Endodermal cell (in vitro differentiated cells): ENCODE measurements at regions not wholly inside any gene's neighbourhood (a gene's known extent, or its start where the extent isn't known, plus 50 kb on each side); places are given as distances from the start of the nearest gene placed in this dataset.
"Not testable (repeated sequence)": the region's sequence is repeated elsewhere in the genome, so short reads cannot be mapped to it uniquely, and the experiment has no call there.

Experiments used
- DNase-seq: peaks from one replicate; pipeline ENCODE4 v3.0.0-alpha.2; 2017
- H3K27ac ChIP-seq: 2 replicates; pipeline ENCODE4 v1.5.1; 2013; ENCODE audit warnings: mild to moderate bottlenecking, low read depth, low read length, moderate library complexity
- H3K27me3 ChIP-seq: 2 replicates; pipeline ENCODE4 v1.6.1; 2013; ENCODE audit warnings: mild to moderate bottlenecking, low read length, moderate library complexity; ENCODE audit not compliant: insufficient read depth, control insufficient read depth, poor library complexity, severe bottlenecking
- H3K36me3 ChIP-seq: 2 replicates; pipeline ENCODE4 v1.7.0; 2013; ENCODE audit warnings: mild to moderate bottlenecking, low read length, moderate library complexity; ENCODE audit not compliant: control insufficient read depth, insufficient read depth
- H3K4me1 ChIP-seq: one replicate; pipeline ENCODE4 v1.7.0; 2013; ENCODE audit warnings: low read length; ENCODE audit not compliant: control insufficient read depth, insufficient read depth
- H3K4me3 ChIP-seq: 2 replicates; pipeline ENCODE4 v1.5.1; 2013; ENCODE audit warnings: mild to moderate bottlenecking, low read length, moderate library complexity
- H3K9ac ChIP-seq: 2 replicates; pipeline ENCODE4 v1.6.1; 2013; ENCODE audit warnings: mild to moderate bottlenecking, low read length, moderate library complexity; ENCODE audit not compliant: poor library complexity, severe bottlenecking; ENCODE audit errors: extremely low read depth
- H3K9me3 ChIP-seq: 2 replicates; pipeline ENCODE4 v1.6.1; 2013; ENCODE audit warnings: mild to moderate bottlenecking, low read length, moderate library complexity; ENCODE audit not compliant: control insufficient read depth
- H3K27ac Mint-ChIP-seq: 2 replicates; pipeline ENCODE4 v1.8.0; 2020; ENCODE audit warnings: mixed read lengths
- H3K27me3 Mint-ChIP-seq: 2 replicates; pipeline ENCODE4 v1.8.0; 2021; ENCODE audit warnings: mild to moderate bottlenecking, mixed read lengths; ENCODE audit not compliant: insufficient read depth
- H3K36me3 Mint-ChIP-seq: 2 replicates; pipeline ENCODE4 v1.8.0; 2020; ENCODE audit warnings: low read depth, mixed read lengths
- H3K4me1 Mint-ChIP-seq: 2 replicates; pipeline ENCODE4 v1.8.0; 2020; ENCODE audit warnings: mixed read lengths
- H3K4me3 Mint-ChIP-seq: 2 replicates; pipeline ENCODE4 v1.8.0; 2020; ENCODE audit warnings: mild to moderate bottlenecking, moderate library complexity, mixed read lengths
- H3K9me3 Mint-ChIP-seq: 2 replicates; pipeline ENCODE4 v1.8.0; 2020; ENCODE audit warnings: mild to moderate bottlenecking, mixed read lengths
- WGBS, 2 experiments: methylation state at CpG; one replicate each; pipeline versions ENCODE4 v1.1.5 to v1.1.7; 2013; ENCODE audit warnings: missing lambda C conversion rate in 2 of 2, mixed read lengths in 1 of 2; ENCODE audit not compliant: insufficient coverage in 1 of 2, insufficient read length in 1 of 2; 5-methylcytosine and 5-hydroxymethylcytosine counted together
- TF ChIP-seq, protein P1 (sequence below): fragments of 200-600 bp; sonication (generic); conservative IDR thresholded peaks from 2 replicates; pipeline ENCODE4 v1.5.0; 2021; ENCODE audit warnings: antibody characterized with exemption, mild to moderate bottlenecking

DNA sequence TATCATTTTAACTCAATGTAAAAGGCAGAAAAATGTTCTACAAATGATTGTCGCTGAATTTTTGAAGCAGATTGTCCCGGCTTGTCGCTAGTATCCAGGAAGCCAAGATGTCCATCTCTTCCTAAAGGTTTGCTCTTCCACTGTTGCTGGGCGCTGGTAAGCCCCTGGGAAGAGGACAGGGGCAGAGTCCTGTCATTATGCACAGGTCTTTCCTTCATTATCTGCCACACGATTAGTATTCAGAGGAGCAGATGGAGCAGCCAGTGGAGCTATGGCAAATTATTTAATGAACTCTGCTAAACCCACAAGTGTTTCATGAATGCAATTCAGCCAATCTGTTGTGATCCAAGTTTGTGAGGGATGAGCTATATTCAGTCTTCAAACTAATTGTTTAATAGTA is 499.1 kb upstream of the NRP1 start:
- Histone ChIP-seq H3K36me3 (no peaks in the 10 kb centered on the region), H3K27ac (no peak overlapping the region), H3K27me3 (no peaks in the 10 kb centered on the region), H3K4me3 (no peak overlapping the region), H3K9me3 (no peaks in the 10 kb centered on the region), H3K9ac (no peak overlapping the region), H3K4me1 (no peaks in the 10 kb centered on the region)
- H3K4me3 Mint-ChIP-seq: no peak overlapping the region
- H3K4me1 Mint-ChIP-seq: no peaks in the 10 kb centered on the region
- 94 to 95% methylated on average over 5 of the region's 5 CpGs for WGBS, 2 experiments
- no peaks in the 10 kb centered on the region for H3K27me3 Mint-ChIP-seq
- peaks cover 3% of the 10 kb centered on the region for H3K9me3 Mint-ChIP-seq
- H3K27ac Mint-ChIP-seq: no peak overlapping the region
- DNase-seq: no peak
- no peaks in the 10 kb centered on the region for H3K36me3 Mint-ChIP-seq
- TF ChIP-seq, protein P1, sequence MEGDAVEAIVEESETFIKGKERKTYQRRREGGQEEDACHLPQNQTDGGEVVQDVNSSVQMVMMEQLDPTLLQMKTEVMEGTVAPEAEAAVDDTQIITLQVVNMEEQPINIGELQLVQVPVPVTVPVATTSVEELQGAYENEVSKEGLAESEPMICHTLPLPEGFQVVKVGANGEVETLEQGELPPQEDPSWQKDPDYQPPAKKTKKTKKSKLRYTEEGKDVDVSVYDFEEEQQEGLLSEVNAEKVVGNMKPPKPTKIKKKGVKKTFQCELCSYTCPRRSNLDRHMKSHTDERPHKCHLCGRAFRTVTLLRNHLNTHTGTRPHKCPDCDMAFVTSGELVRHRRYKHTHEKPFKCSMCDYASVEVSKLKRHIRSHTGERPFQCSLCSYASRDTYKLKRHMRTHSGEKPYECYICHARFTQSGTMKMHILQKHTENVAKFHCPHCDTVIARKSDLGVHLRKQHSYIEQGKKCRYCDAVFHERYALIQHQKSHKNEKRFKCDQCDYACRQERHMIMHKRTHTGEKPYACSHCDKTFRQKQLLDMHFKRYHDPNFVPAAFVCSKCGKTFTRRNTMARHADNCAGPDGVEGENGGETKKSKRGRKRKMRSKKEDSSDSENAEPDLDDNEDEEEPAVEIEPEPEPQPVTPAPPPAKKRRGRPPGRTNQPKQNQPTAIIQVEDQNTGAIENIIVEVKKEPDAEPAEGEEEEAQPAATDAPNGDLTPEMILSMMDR: no peak

DNA sequence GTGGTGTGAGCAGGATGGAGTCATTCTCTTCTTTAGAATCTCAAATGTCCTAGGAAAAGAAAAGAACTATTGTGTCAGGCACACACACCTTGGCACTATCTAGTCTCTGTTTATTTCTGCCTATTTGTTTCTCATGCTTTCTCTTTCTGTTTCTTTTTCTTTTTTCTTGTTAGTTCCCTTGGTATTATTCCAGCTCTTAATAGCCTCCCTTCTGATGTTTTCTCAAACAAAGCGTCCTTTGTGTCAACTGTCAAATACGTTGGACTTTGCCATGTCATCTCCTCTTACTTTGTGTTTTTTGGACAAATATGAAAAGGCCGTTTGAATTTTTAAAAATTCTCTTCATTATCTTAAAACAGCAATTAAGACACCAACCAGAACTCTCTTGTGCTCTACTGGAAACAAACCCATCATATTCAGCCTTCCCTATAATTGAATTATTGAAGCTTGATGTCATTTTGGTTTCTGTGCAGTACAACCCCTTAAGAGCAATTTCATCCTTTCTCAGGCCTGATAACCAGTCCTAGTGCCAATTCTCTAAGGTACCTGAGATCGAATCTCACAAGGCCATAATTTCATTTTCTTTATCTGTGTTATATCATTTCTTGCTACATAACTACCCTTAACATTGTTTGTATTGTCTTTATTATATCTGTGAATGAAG is 497.8 kb upstream of the NRP1 start:
- Mint-ChIP-seq H3K9me3 (peaks cover 1% of the 10 kb centered on the region), H3K4me1 (no peaks in the 10 kb centered on the region), H3K36me3 (no peaks in the 10 kb centered on the region), H3K27me3 (no peaks in the 10 kb centered on the region), H3K4me3 (no peak overlapping the region), H3K27ac (no peak overlapping the region)
- H3K27ac ChIP-seq: no peak overlapping the region
- no peaks in the 10 kb centered on the region for H3K27me3 ChIP-seq
- TF ChIP-seq, protein P1: no peak
- H3K9ac ChIP-seq: no peak overlapping the region
- H3K4me1 ChIP-seq: no peaks in the 10 kb centered on the region
- H3K36me3 ChIP-seq: no peaks in the 10 kb centered on the region
- 79 to 87% methylated on average over 2 to 4 of the region's 4 CpGs for WGBS, 2 experiments
- H3K4me3 ChIP-seq: no peak overlapping the region
- no peak for DNase-seq
- no peaks in the 10 kb centered on the region for H3K9me3 ChIP-seq

DNA sequence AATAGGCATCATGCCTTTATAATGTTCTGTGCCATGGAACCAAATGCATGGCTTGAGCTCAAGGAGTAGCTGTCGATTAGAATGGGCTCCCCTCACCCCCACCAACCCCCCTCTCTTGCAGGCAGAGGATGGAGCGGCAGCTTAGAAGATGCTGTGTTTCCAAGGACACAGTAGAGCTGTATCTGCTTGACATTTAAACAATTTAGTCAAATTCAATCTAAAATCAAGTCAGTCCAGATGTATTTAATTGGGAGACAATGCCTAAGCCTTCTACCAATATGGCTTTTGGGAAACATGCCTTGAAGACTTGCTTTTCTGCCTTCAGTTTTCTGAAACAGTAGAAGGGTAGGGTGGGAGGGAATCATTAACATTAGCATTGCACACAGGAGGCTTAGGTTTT is 497.1 kb upstream of the NRP1 start:
- no peaks in the 10 kb centered on the region for H3K27me3 ChIP-seq
- no peak overlapping the region for H3K9ac ChIP-seq
- no peak overlapping the region for H3K4me3 ChIP-seq
- H3K4me1 Mint-ChIP-seq: no peaks in the 10 kb centered on the region
- no peak for DNase-seq
- H3K9me3 ChIP-seq: no peaks in the 10 kb centered on the region
- H3K27me3 Mint-ChIP-seq: no peaks in the 10 kb centered on the region
- H3K4me3 Mint-ChIP-seq: no peak overlapping the region
- no peaks in the 10 kb centered on the region for H3K36me3 Mint-ChIP-seq
- no peaks in the 10 kb centered on the region for H3K4me1 ChIP-seq
- H3K36me3 ChIP-seq: no peaks in the 10 kb centered on the region
- 90 to 100% methylated on average over 1 to 2 of the region's 2 CpGs for WGBS, 2 experiments
- TF ChIP-seq, protein P1: no peak
- peaks cover 1% of the 10 kb centered on the region for H3K9me3 Mint-ChIP-seq
- no peak overlapping the region for H3K27ac ChIP-seq
- H3K27ac Mint-ChIP-seq: no peak overlapping the region

DNA sequence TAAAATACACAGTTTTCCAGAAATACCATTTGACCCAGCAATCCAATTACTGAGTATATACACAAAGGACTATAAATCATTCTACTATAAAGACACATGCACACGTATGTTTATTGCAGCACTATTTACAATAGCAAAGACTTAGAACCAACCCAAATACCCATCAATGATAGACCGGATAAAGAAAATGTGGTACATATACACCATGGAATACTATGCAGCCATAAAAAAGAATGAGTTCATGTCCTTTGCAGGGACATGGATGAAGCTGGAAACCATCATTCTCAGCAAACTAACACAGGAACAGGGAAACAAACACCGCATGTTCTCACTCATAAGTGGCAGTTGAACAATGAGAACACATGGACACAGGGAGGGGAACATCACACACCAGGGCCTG is 495.4 kb upstream of the NRP1 start:
- H3K4me1 ChIP-seq, H3K27ac Mint-ChIP-seq: not testable (repeated sequence)
- 99 to 100% methylated on average over 1 to 3 of the region's 3 CpGs for WGBS, 2 experiments

More for the DNA sequence above, 495.4 kb upstream of the NRP1 start:
- H3K36me3 ChIP-seq, H3K36me3 Mint-ChIP-seq, H3K27me3 Mint-ChIP-seq, H3K9me3 Mint-ChIP-seq, H3K4me3 Mint-ChIP-seq, H3K27me3 ChIP-seq, H3K4me1 Mint-ChIP-seq, H3K27ac ChIP-seq, DNase-seq, H3K4me3 ChIP-seq, H3K9ac ChIP-seq, H3K9me3 ChIP-seq: not testable (repeated sequence)
